HG02678 (cell line): ENCODE measurements at regions not wholly inside any gene's neighbourhood (a gene's known extent, or its start where the extent isn't known, plus 50 kb on each side); places are given as distances from the start of the nearest gene placed in this dataset.

ENCODE experiments used
- ATAC-seq: cut with Tn5 transposase; IDR thresholded peaks from one replicate; pipeline ENCODE4 v1.9.1; 2021; ENCODE audit warnings: mild to moderate bottlenecking, moderate library complexity; ENCODE audit not compliant: unreplicated experiment

DNA sequence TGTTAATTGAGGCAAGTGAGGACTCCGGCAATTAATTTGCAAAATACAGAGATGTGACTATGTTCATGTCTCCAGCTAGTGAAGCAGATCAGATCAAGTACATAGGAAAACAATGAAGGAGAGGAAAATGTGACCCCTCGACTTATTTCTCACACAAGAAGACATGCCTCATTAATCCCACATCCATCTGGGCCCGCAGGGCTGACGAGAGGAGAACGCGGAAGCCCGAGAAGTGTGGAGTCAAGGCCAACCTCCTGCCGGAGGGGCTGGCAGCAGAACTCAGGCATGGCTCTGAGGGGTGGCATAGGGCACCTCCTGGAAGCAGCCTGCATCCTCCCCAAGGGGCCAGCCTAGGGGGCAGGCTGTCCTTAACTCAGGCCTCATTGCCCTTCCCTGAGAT, 54.4 kb downstream of the ZNF503 start:
- ATAC-seq: no peak

DNA sequence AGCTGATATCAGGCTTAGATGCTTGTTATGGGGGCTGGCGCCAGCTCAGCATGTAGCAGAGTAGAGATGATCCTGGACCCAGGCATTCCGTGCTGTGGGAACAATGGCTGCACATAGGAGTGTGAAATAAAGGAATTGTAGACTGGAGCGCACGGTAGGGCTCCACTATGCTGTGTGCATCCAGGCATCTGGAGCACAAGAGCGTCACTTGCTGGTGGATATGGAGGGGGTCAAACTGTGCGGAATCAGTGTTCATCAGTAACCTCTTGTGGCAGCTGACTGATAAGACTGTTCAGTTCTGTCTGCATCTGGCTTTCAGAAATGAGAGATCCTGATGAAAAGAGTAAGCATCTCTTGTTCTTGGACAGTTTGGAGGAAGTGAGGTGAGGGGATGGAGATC, 55.8 kb downstream of the ZNF503 start:
- no peak for ATAC-seq

DNA sequence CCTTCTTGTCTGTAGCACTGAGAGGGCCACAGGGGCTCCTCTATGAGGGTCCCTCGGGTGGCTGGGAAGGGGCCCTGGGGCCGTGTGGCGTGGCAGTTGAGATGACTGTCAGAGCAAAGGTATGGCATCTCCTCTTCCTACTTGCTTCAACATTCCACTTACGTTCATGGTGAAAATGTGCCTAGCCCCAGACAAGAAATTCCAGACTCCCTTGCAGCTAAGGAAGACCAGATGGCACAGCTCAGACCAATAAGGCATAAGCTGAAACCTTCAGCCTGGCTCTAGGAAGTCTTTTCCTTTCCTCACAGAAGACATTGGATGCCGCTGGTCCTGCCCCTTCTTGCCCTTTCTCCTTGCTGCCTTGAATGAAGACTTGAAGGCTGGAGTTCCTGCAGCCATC, 57.4 kb downstream of the ZNF503 start:
- ATAC-seq: no peak

DNA sequence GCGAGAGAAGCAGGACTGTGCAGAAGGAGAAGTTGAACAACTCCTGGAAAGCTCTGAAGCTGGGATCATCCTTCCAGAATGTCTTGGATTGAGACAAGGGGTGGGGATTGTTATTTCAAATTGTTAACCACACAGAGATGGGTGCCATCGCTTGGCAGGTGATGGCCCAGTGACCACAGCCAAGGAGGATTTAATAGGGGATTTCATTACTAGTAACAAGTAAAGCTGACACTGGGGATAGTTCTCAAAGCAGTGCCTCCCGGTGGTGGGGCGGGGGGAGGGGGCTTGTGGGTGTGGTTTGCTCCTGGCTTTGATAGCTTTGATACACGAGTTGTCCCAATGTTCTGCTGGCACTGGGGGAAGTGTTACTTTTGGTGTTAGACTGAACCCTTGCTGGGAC, 59.2 kb downstream of the ZNF503 start:
- ATAC-seq: no peak

DNA sequence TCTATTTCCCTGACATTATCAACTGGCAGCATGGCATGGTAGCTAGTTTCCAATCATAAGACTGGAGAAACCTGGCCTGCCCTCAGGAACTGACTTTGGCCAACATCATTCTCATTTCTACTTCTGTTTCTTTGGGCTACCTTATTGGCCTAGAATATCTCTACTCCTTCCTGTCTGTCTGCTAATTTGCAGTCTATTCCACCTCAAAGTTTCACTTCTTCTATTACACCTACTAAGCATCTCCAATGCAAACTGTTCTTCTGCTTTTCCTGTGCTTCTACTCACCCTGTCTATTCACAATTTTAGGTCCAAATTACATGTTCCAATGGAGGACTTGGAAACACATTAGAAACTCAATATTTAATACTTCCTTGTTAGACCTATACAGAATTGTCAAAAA, 65.6 kb downstream of the ZNF503 start:
- peak; percentile 87 for ATAC-seq

DNA sequence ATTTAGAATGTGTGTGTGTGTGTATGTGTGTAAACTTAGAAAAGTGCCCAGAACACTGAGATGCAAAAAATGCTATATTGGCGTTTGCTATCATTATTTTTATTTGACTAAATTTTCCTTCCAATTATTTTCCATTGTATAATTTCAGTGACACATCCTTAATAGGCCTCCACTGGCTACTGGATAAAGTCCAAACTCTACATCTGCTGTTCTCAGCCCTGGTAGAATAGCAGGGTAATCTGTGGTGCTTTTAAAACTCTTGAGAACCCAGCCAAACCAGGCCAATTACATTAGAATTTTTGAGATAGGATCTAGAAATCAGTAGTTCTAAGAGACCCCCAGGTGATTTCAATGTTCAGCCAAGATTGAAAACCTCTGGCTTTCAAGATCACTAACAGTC, 66.4 kb downstream of the ZNF503 start:
- ATAC-seq: no peak

DNA sequence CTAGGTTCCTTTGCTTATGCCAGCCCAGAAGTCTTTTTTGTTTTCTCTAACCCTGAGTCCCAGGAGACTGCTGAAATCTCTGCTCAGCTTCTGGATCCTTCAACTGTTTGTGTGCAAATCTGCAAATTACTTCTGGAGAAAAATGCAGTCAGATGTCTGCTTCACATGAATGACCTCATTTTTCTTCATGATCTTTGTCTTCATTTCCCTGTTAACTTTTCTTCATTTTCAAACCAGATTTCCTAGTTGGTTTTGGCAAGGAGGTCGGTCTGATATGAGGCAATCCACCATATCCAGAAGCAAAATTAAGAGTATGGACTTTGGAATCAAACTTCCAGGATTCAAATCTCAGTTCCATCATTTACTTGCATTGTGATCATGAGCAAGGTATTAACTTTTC, 66.8 kb downstream of the ZNF503 start:
- ATAC-seq: no peak

DNA sequence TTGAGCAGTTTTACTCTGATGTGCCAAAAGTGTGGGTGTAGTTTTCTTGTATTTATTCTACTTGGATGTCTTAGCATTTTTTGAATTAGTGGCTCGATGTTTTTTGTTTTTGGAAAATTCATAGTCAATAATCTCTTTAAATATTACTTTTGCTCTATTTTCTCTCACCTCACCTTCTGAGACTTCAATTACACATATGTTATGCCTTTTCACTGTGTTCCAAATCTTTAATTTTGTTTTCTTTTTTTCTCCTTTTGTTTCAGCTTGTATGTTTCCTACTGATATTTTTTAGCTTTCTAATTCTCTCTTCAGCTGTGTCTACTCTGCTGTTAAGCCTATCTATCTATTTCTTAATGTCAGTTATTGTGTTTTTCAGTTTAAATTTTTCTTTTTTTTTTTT, 69.5 kb downstream of the ZNF503 start:
- no peak for ATAC-seq

DNA sequence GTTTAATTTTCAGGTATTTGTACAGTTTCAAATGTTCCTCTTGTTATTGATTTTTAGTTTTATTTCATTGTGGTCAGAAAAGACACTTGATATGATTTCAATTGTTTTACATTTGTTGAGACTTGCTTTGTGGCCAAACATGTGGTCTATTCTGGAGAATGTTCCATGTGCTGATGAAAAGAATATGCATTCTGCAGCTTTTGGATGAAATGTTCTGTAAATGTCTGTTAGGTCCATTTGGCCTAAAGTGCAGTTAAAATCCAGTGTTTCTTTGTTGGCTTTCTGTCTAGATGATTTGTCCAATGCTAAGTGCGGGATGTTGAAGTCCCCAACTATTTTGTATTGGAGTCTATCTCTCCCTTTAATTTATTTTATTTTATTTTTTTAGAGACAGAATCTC, 70.5 kb downstream of the ZNF503 start:
- ATAC-seq: no peak

DNA sequence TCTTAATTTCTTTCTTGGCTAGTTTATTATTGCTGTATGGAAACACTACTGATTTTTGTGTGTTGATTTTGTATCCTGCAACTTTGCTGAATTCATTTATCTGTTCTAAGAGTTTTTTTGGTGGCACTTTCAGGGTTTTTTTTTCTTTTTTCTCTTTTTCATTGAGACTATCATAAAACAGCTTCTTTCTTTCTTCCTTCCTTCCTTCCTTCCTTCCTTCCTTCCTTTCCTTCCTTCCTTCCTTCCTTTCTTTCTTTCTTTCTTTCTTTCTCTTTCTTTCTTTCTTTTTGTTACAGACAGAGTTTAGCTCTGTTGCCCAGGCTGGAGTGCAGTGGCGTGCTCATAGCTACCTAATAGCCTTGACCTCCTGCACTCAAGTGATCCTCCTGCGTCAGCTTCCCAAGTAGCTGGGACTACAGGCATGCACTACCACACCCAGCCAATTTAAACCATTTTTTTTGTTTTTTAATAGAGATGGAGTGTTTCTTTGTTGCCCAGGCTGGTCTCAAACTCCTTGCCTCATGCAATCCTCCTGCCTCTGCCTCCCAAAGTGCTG, 72.3 kb downstream of the ZNF503 start:
- no peak for ATAC-seq

DNA sequence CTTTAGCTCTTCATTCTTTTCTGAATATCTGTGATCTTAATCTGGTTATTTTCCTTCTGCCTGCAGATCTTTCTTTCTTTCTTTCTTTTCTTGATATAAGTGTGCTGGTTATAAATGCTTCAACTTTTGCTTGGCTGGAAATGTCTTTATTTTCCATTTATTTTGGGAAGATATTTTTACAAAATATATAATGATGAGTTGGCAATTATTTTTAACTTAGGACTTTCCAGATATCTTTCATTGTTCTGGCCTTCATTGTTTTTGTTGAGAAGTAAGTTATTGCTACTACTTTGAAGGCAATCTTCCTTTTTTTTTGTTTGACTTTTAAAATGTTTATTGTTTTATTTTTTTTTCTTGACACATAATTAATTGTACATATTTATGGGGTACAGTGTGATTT, 75.3 kb downstream of the ZNF503 start:
- ATAC-seq: no peak

DNA sequence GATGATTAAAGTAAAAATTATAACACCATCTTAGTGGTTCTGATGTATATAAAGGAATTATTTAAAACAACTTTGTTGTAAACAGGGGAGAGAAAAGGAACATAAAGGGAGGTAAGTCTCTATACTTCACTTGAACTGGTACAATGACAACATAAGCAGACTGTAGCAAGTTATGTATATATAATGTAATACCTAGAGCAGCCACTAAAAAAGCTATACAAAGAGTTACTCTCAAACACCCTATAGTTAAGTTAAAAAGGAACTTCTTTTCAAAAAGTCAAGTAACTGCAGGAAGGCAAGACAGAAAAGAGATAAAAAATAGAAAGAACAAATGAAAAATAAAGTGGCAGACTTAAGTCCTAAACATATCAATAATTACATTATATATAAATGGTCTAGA, 82.3 kb downstream of the ZNF503 start:
- ATAC-seq: no peak

DNA sequence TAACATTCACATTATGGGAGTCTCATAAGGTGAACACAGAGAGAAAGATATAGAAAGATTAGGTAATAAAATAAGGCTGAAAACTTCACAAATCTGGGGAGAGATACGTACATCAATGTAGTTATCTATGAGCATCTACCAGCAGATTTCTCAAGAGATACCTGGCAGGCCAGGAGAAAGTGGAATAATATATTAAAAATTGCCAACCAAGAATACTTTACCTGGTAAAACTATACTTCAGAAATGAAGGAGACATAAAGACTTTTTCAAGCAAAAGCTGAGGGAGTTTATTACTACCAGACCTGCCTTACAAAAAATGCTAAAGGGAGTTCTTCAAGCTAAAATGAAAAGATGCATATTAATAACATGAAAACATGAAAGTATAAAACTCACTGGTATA, 78.8 kb upstream of the COMTD1 start:
- ATAC-seq: no peak

DNA sequence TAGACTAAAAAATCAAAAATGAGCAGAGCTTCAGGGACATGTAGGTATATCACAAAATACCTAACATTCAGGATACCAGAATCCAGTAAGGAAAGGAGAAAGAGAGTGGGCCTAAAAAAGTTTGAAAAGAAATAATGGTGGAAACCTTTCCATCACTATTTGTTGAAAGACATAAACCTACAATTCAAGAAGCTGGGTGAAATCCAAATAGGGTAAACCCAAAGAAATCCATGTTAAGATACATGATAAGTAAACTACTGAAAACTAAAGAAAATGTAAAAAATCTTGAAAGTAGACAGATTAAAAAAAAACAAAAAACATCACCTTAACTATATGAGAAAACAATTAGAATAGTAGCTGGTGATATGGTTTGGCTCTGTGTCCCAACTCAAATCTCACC, 76.7 kb upstream of the COMTD1 start:
- no peak for ATAC-seq

DNA sequence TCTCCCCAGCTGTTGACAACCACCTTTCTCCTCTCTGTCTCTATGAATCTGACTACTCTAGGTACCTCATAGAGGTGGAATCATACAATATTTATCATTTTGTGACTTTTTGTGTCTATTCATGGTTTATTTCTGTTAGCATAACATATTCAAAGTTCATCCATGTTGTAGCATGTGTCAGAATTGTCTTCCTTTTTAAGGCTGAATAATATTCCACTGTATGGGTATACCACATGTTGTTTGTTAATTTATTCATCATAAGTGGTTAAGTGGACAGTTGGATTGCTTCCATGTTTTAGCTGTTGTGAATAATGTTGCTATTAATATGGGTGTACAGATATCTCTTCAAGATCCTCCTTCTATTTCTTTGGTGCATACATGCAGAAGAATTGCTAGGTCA, 69.9 kb upstream of the COMTD1 start:
- ATAC-seq: no peak

DNA sequence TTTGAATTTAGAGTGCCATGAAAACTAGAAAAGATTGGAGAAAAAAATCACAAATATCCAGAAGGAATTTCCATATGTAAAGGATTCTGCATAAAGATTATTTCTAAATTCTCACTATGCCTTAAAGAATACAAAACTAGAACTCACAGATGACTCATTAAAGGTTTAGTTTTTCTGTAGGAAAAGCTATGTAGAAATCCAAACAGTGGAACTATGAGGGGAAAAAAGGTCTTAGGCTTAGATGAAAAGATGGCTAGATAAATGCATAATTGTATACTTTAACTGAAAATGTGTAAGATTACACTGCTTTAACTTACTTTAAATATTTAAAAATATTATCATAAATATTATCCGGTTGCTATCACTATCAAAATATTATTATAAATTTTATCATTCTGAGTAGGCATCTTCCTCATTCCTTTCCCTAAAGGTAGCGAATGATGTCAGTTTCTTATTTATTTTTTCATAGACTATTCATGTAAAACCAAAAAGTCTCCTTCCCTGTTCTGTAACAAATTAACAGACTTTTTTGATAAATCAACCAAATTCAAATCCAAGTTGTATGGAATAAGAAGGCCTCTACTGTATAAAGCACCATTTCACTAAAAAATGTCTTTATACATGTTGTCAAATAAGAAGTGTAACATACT, 69.1 kb upstream of the COMTD1 start:
- ATAC-seq: no peak

DNA sequence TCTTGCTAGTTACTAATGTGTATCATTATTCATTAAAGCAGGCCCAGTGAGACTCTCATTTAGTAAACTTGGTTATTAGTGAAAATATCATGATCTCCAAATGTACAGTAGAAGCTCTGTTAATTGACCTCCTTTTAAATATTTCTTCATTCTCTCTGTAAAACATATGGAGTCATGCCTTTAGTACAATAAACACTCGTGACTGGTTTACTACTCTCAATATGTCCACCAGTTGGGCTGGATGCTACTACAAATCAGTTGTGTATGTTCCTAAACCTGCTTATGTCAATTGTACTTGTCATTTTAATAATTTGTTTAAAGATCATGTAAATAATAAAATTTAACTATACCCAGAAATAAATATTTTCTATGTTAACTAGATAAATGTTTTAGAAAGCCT, 68.6 kb upstream of the COMTD1 start:
- ATAC-seq: no peak

DNA sequence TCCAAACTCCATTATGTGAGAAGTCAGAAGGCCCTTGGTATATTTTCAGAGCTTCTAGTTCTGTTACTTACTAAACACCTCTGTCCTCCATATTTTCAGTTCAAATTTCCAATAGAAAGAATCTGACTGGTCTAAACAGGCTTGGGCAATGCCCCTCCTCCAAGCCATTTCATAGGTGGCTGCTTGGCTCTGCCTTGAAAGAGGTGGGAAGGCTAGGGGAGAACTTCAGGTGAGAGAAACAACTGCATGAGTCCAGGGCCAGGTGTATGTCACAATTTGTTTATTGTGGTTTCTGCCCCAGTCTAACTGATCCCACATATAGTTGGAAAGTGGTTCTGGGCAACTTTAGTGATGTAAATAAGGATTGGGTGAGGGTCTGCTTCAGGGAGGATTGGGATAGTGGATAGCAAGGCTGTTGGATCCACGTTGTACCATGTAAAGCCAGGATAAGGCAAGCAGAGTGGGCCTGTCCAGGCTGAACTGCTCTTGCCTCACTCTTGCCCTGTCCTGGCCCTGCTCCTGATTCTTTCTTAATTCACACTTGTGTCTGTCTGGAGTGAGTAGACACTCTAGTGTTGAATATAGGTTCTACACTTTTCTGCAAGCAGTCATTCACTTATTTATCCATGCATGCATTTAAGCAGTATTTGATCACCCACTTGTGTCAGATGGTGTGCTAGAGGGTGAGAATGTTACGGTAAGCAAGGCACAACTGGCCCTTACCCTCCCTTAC, 67.5 kb upstream of the COMTD1 start:
- ATAC-seq: no peak

DNA sequence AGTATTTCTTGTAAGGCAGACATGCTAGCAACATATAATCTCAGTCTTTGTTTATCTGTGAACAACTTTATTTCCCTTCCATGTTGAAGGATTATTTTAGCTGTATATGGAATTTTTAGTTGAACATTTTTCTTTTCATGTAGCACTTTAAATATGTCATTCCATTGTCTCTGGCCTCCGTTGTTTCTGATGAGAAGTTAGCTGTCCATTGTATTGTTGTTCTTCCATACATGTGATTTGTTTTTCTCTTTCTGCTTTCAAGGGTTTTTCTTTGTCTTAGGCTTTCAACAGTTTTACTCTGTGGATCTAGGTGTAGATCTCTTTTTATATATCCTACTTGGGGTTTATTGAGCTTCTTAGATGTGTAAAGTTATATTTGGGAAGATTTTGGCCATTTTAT, 66.3 kb upstream of the COMTD1 start:
- ATAC-seq: no peak

DNA sequence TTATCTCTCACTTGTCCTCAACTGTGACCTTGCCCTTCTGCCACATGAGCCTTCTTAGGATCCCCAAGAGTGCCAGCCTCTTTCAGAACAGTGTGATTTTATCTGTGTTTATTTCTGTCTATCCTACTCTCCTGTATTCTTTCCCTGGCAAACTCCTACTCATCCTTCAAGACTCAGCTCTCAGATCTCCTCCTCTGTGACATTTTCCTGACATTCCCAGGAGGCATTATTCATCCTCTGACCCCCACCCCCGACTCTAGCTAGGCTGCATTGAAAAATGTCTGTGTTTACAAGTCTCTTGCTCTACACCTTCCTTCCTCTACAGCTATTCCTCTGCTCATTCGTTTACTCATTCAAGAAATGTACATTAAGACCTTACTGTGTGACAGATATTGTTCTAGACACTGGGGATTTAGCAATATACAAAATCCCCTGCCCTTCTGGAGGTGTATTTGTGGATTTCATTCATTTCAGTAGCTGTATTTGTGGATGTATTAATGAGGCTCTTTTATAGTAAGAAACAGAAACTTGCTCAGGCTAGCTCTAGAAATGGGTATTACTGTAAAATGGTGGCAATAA, 61.4 kb upstream of the COMTD1 start:
- no peak for ATAC-seq

DNA sequence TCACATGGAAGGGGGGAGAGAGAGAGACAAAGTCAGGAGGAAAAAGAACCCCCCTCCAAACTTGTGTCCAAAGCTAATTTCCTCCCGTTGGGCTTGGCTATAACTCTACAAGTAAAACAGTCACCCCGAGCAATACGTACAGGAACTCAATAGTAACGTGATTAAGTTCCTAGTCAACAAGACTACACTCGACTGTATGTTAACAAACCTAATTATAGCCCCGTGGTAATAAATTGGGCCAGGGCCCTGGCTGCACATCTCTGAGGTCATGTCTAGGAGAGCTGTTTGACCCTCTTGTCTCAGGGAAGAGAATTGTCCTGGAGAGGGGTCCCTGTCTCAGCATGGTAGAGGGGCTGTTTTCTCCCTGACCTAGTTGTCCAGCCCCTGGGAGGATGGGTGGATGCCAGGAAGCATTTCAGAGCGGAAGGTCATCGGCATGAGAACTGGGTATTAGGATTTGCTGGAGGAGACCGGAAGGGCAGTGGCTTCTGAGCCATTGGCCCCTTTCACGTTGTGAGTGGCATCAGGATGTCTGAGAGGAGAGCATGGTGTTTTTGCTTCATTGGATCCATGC, 60.2 kb upstream of the COMTD1 start:
- ATAC-seq: no peak
